HepG2 (cell line): ENCODE measurements at regions not wholly inside any gene's neighbourhood (a gene's known extent, or its start where the extent isn't known, plus 50 kb on each side); places are given as distances from the start of the nearest gene placed in this dataset.

Experiments
- ATAC-seq: fragments of 200-7000 bp; cut with Tn5 transposase; 3 replicates; pipeline ENCODE4 v1.9.1; 2020; ENCODE audit warnings: mild to moderate bottlenecking, moderate library complexity
- BruUV-seq: library from RNA; stranded (reverse); fragments of 400-500 nt; replicated peaks from 2 replicates; lab custom pipeline; 2021; lab: Mats Ljungman, UMichigan
- CTCF ChIA-PET: fragments of 300-600 bp; formaldehyde crosslinking; extraction: SDS; loops from one replicate; lab custom pipeline; 2021; ENCODE audit warnings: low total read pairs, inconsistent platforms, low intra/inter-chr PET ratio; lab: Yijun Ruan, JAX
- POLR2A ChIA-PET: fragments of 350-600 bp; sonication (Branson Sonifier 250); formaldehyde crosslinking; loops from one replicate; lab custom pipeline; 2020; ENCODE audit warnings: antibody characterized with exemption, inconsistent platforms; lab: Yijun Ruan, JAX
- DNase-seq: peaks from one replicate; pipeline ENCODE4 v3.0.0-alpha.2; 2015; ENCODE audit warnings: low spot score
- FAIRE-seq: peaks from 3 replicates; lab custom pipeline; 2011; peaks lifted over from hg19 to GRCh38; lab: Jason Lieb, UNC
- H2AFZ ChIP-seq: one replicate; pipeline ENCODE4 v1.6.1; 2011; ENCODE audit warnings: low read length, inconsistent platforms
- H3K27ac ChIP-seq: fragments of 300-600 bp; 3 replicates; pipeline ENCODE4 v1.8.0; 2011; ENCODE audit warnings: mixed run types, mild to moderate bottlenecking, mixed read lengths, low read length, inconsistent platforms; ENCODE audit not compliant: insufficient read depth; ENCODE audit errors: extremely low read length
- H3K27me3 ChIP-seq, 2 experiments: fragments of 200-600 bp in 1 of 2; 2 replicates in 1 of 2; 3 replicates in 1 of 2; pipeline versions ENCODE4 v1.6.0 to v1.8.0; 2011; ENCODE audit warnings: low read length in 2 of 2, mild to moderate bottlenecking in 2 of 2, moderate library complexity in 2 of 2, inconsistent platforms in 1 of 2; ENCODE audit not compliant: insufficient read depth in 2 of 2, control insufficient read depth in 1 of 2
- H3K36me3 ChIP-seq, 2 experiments: fragments of 200-600 bp in 1 of 2; replicated peaks in 1 of 2; 2 replicates in 1 of 2; 3 replicates in 1 of 2; pipeline versions ENCODE4 v1.5.1 to v1.8.0; 2011; ENCODE audit warnings: low read length in 2 of 2, inconsistent platforms in 1 of 2; ENCODE audit not compliant: insufficient read depth in 2 of 2, control insufficient read depth in 1 of 2
- H3K4me1 ChIP-seq: 2 replicates; pipeline ENCODE4 v1.5.1; 2012; ENCODE audit warnings: low read length, inconsistent platforms; ENCODE audit not compliant: insufficient read depth
- H3K4me2 ChIP-seq: 2 replicates; pipeline ENCODE4 v1.6.0; 2011; ENCODE audit warnings: low read depth, low read length, inconsistent platforms
- H3K4me3 ChIP-seq, 3 experiments: fragments of 200-600 bp in 1 of 3; sonication (generic), shearing (Covaris generic) in 1 of 3; replicated peaks in 1 of 3; 2 replicates each; pipeline ENCODE4 v1.5.1; 2011 to 2016; ENCODE audit warnings: low read length in 3 of 3, inconsistent platforms in 2 of 3, low read depth in 2 of 3, mild to moderate bottlenecking in 2 of 3, control low read depth in 1 of 3, mixed read lengths in 1 of 3; ENCODE audit not compliant: insufficient read depth in 1 of 3
- H3K79me2 ChIP-seq: one replicate; pipeline ENCODE4 v1.6.1; 2011; ENCODE audit warnings: low read length, inconsistent platforms; ENCODE audit not compliant: insufficient read depth
- H3K9ac ChIP-seq: 2 replicates; pipeline ENCODE4 v1.6.0; 2011; ENCODE audit warnings: mild to moderate bottlenecking, low read depth, low read length, inconsistent platforms; ENCODE audit not compliant: insufficient read depth
- H3K9me3 ChIP-seq: 2 replicates; pipeline ENCODE4 v1.5.1; 2012; ENCODE audit warnings: mild to moderate bottlenecking, low read length
- H4K20me1 ChIP-seq: 2 replicates; pipeline ENCODE4 v1.6.0; 2011; ENCODE audit warnings: inconsistent platforms, mild to moderate bottlenecking, low read length, moderate library complexity; ENCODE audit not compliant: insufficient read depth
- HDAC6 ChIP-seq: fragments of 200-600 bp; sonication (generic); IDR thresholded peaks from 2 replicates; pipeline ENCODE4 v1.7.0; 2017; ENCODE audit warnings: mild to moderate bottlenecking, antibody characterized with exemption, low read length, low read depth
- JUN ChIP-seq: sonication (generic); formaldehyde crosslinking; IDR thresholded peaks from 2 replicates; pipeline ENCODE4 v1.4.0; 2020; ENCODE audit warnings: mild to moderate bottlenecking, missing genetic modification reagents
- KDM1A ChIP-seq: IDR thresholded peaks from 2 replicates; pipeline ENCODE4 v1.6.1; 2016; ENCODE audit warnings: missing compliant biosample characterization
- NRL ChIP-seq: sonication (generic); formaldehyde crosslinking; IDR thresholded peaks from 2 replicates; pipeline ENCODE4 v1.5.0; 2020; ENCODE audit warnings: missing genetic modification reagents, mild to moderate bottlenecking, moderate library complexity, borderline replicate concordance
- REL ChIP-seq: sonication (generic); formaldehyde crosslinking; conservative IDR thresholded peaks from 2 replicates; pipeline ENCODE4 v1.8.0; 2022; ENCODE audit warnings: mild to moderate bottlenecking, missing genetic modification reagents, moderate library complexity
- RXRB ChIP-seq: IDR thresholded peaks from 2 replicates; pipeline ENCODE4 v1.6.1; 2016; ENCODE audit warnings: borderline replicate concordance, missing genetic modification reagents, missing compliant biosample characterization
- TRAFD1 ChIP-seq: sonication (generic); formaldehyde crosslinking; IDR thresholded peaks from 2 replicates; pipeline ENCODE4 v1.5.1; 2020; ENCODE audit warnings: missing genetic modification reagents, mild to moderate bottlenecking, borderline replicate concordance
- ZEB1 ChIP-seq: IDR thresholded peaks from 2 replicates; pipeline ENCODE4 v1.6.1; 2012; ENCODE audit warnings: mild to moderate bottlenecking, low read depth, inconsistent platforms; ENCODE audit not compliant: insufficient replicate concordance
- ZFX ChIP-seq: sonication (generic); formaldehyde crosslinking; IDR thresholded peaks from 2 replicates; pipeline ENCODE4 v1.4.0; 2020; ENCODE audit warnings: mild to moderate bottlenecking, low read depth, missing genetic modification reagents, moderate library complexity
- ZNF121 ChIP-seq: sonication (generic); formaldehyde crosslinking; IDR thresholded peaks from 2 replicates; pipeline ENCODE4 v1.5.0; 2020; ENCODE audit warnings: mild to moderate bottlenecking, missing genetic modification reagents
- ZNF18 ChIP-seq: sonication (generic); formaldehyde crosslinking; IDR thresholded peaks from 2 replicates; pipeline ENCODE4 v1.8.0; 2022; ENCODE audit warnings: mild to moderate bottlenecking, missing genetic modification reagents; ENCODE audit not compliant: insufficient replicate concordance
- ZNF318 ChIP-seq: sonication (generic); formaldehyde crosslinking; IDR thresholded peaks from 2 replicates; pipeline ENCODE4 v1.4.0; 2020; ENCODE audit warnings: mild to moderate bottlenecking, missing genetic modification reagents
- ZSCAN12 ChIP-seq: sonication (generic); formaldehyde crosslinking; IDR thresholded peaks from 2 replicates; pipeline ENCODE4 v1.9.0; 2021; ENCODE audit warnings: mild to moderate bottlenecking, missing genetic modification reagents
- WGBS: methylation state at CpG from one replicate; pipeline ENCODE4 v1.1.6; 2017; ENCODE audit warnings: low lambda C conversion rate; 5-methylcytosine and 5-hydroxymethylcytosine counted together
- in situ Hi-C: cut with HindIII; loops from 2 replicates; pipeline ENCODE4 v1.10.0; 2017; ENCODE audit warnings: low pct_unique_long_range_greater_than_20kb; ENCODE audit not compliant: extremely low pct_ligation_motif_present
- intact Hi-C: fragments of 100-400 bp; cut with micrococcal nuclease; formaldehyde crosslinking; loops from one replicate; pipeline ENCODE4 v1.10.0; 2022; ENCODE audit not compliant: unreplicated experiment

GRCh38 chr16:63539276-63539675 lies 1503.0 kb upstream of the CDH8 start:
- no peak overlapping the region for H2AFZ ChIP-seq
- in situ Hi-C loops, result no loop called here
- DNase-seq (no peak), ATAC-seq (no peak), FAIRE-seq (no peak)
- H3K9ac ChIP-seq, result no peak overlapping the region
- no peaks in the 10 kb centered on the region for H3K36me3 ChIP-seq
- H3K4me3 ChIP-seq, result no peak overlapping the region
- ChIA-PET CTCF (no interaction called here), POLR2A (no interaction called here)
- H4K20me1 ChIP-seq, result no peaks in the 10 kb centered on the region
- no peak overlapping the region for H3K4me2 ChIP-seq
- peaks cover 13% of the 10 kb centered on the region for H3K9me3 ChIP-seq
- no peaks in the 10 kb centered on the region for H3K4me1 ChIP-seq
- intact Hi-C loops, result no loop called here
- 5% methylated on average over 2 of the region's 2 CpGs for WGBS
- no peaks in the 10 kb centered on the region for H3K27me3 ChIP-seq
- TF ChIP-seq ZNF121 (CRISPR knock-in tag) (no peak), TRAFD1 (CRISPR knock-in tag) (no peak), HDAC6 (no peak), NRL (no peak), ZFX (no peak), JUN (CRISPR knock-in tag) (no peak), ZEB1 (no peak), ZNF318 (no peak), ZNF18 (CRISPR knock-in tag) (no peak), KDM1A (no peak), ZSCAN12 (CRISPR knock-in tag) (no peak), REL (no peak), RXRB (no peak)
- H3K79me2 ChIP-seq, result no peaks in the 10 kb centered on the region
- no TSS peak for BruUV-seq
- H3K27ac ChIP-seq, result no peak overlapping the region
